ENCODE measurements at regions not wholly inside any gene's neighbourhood (a gene's known extent, or its start where the extent isn't known, plus 50 kb on each side); places are given as distances from the start of the nearest gene placed in this dataset.

GRCh38 chr1:34488080-34488708 lies 266.7 kb upstream of the GJB5 start:
- ATAC-seq (no peak), DNase-seq (ENCODE audit: low read depth, low spot score) (no peak)
- no peak for TF ChIP-seq EZH2 (IDR thresholded peaks at IDR 0.05)
- no peak for TF ChIP-seq REST (IDR thresholded peaks at IDR 0.05; ENCODE audit: low read depth)
- no peak for TF ChIP-seq TCF7L2 (IDR thresholded peaks at IDR 0.05; ENCODE audit: borderline replicate concordance, extremely low read depth, insufficient read depth, insufficient read length)
- TF ChIP-seq SP1 (IDR thresholded peaks at IDR 0.05; ENCODE audit: low read depth) = no peak
- no peak for TF ChIP-seq JUND (IDR thresholded peaks at IDR 0.05)
- TF ChIP-seq POLR2AphosphoS5 (IDR thresholded peaks at IDR 0.05; ENCODE audit: low read depth, low read length) = no peak
- no peak for TF ChIP-seq POLR2A (IDR thresholded peaks at IDR 0.05; ENCODE audit: borderline replicate concordance, extremely low read depth, insufficient read depth, insufficient read length)
- no peak for TF ChIP-seq YY1 (IDR thresholded peaks at IDR 0.05; ENCODE audit: extremely low read depth, insufficient replicate concordance, low read depth, low read length)
- TF ChIP-seq RAD21 (IDR thresholded peaks at IDR 0.05; ENCODE audit: low read depth) = no peak
- TF ChIP-seq MAX (IDR thresholded peaks at IDR 0.05) = no peak
- TF ChIP-seq ELF1 (IDR thresholded peaks at IDR 0.05; ENCODE audit: borderline replicate concordance, low read depth) = no peak
- no peak for TF ChIP-seq SRF (IDR thresholded peaks at IDR 0.05; ENCODE audit: low read depth)
- no peak for TF ChIP-seq ZNF274 (IDR thresholded peaks at IDR 0.05; ENCODE audit: low read depth, low read length)
- TF ChIP-seq ATF3 (IDR thresholded peaks at IDR 0.05) = no peak
- TF ChIP-seq SIN3A (IDR thresholded peaks at IDR 0.05; ENCODE audit: low read depth) = no peak
- H3K27me3 ChIP-seq (ENCODE audit: insufficient read depth, low read length) = no peaks in the 10 kb centered on the region
- no peaks in the 10 kb centered on the region for H4K20me1 ChIP-seq (ENCODE audit: insufficient read depth)
- no peak overlapping the region for H3K27ac ChIP-seq (ENCODE audit: low read depth, low read length)
- no peak overlapping the region for H3K4me2 ChIP-seq (ENCODE audit: low read length)
- no peaks in the 10 kb centered on the region for H3K36me3 ChIP-seq (ENCODE audit: control insufficient read depth in 1 of 2, insufficient read depth in 2 of 2, low read length in 2 of 2)
- POLR2A ChIA-PET = no interaction called here
- no TSS peak for BruUV-seq (replicated peaks)
- H3K9ac ChIP-seq (ENCODE audit: low read length) = no peak overlapping the region
- no peaks in the 10 kb centered on the region for H3K9me2 ChIP-seq (ENCODE audit: insufficient read depth)
- H3K4me3 ChIP-seq (replicated peaks in 1 of 2; ENCODE audit: low read depth in 1 of 2, low read length in 2 of 2) = no peak overlapping the region
- H3K79me2 ChIP-seq (ENCODE audit: insufficient read depth, low read length) = no peaks in the 10 kb centered on the region
- RAD21 ChIA-PET (ENCODE audit: low non-redundant PET in 1 of 2, low total read pairs in 2 of 2, uncharacterized antibody in 2 of 2, unreplicated experiment in 2 of 2) = no interaction called here
- no peaks in the 10 kb centered on the region for H3K4me1 ChIP-seq (ENCODE audit: control insufficient read depth in 1 of 2, insufficient read depth in 2 of 2, low read length in 2 of 2)
- CTCF ChIA-PET = no interaction called here
- H3K9me3 ChIP-seq (ENCODE audit: control insufficient read depth in 1 of 2, insufficient read depth in 1 of 2, low read depth in 1 of 2, low read length in 2 of 2) = peaks cover 0 to 3% of the 10 kb centered on the region in 2 experiments; a peak in 1 of 4 replicates
- no peak overlapping the region for H2AFZ ChIP-seq (ENCODE audit: low read depth, low read length, poor library complexity, severe bottlenecking)
- intact Hi-C loops (cut with micrococcal nuclease) = no loop called here

Data from HCT116 (cell line).